Calu3 (cell line): ENCODE measurements at regions not wholly inside any gene's neighbourhood (a gene's known extent, or its start where the extent isn't known, plus 50 kb on each side); places are given as distances from the start of the nearest gene placed in this dataset.

ENCODE experiments used
- BruUV-seq: library from RNA; stranded (reverse); fragments of 400-500 nt; replicated peaks from 2 replicates; lab custom pipeline; 2021; lab: Mats Ljungman, UMichigan
- CTCF ChIA-PET: fragments of 300-600 bp; sonication (Branson Sonifier 250); formaldehyde crosslinking; loops from one replicate; lab custom pipeline; 2022; ENCODE audit warnings: antibody characterized with exemption; lab: Charles Lee
- DNase-seq: peaks from one replicate; pipeline ENCODE4 v3.0.0; 2022
- H3K27ac Mint-ChIP-seq: one replicate; pipeline ENCODE4 v1.8.0; 2022; ENCODE audit warnings: mixed read lengths; ENCODE audit not compliant: unreplicated experiment
- H3K27me3 Mint-ChIP-seq: one replicate; pipeline ENCODE4 v1.8.0; 2022; ENCODE audit warnings: mixed read lengths; ENCODE audit not compliant: unreplicated experiment
- H3K36me3 Mint-ChIP-seq: one replicate; pipeline ENCODE4 v1.8.0; 2022; ENCODE audit warnings: mild to moderate bottlenecking, moderate library complexity, mixed read lengths; ENCODE audit not compliant: insufficient read depth, unreplicated experiment
- H3K4me1 Mint-ChIP-seq: one replicate; pipeline ENCODE4 v1.8.0; 2022; ENCODE audit warnings: mild to moderate bottlenecking, low read depth, mixed read lengths; ENCODE audit not compliant: unreplicated experiment
- H3K4me3 Mint-ChIP-seq: one replicate; pipeline ENCODE4 v1.8.0; 2022; ENCODE audit warnings: mild to moderate bottlenecking, low read depth, moderate library complexity, mixed read lengths; ENCODE audit not compliant: unreplicated experiment
- H3K9me3 Mint-ChIP-seq: one replicate; pipeline ENCODE4 v1.8.0; 2022; ENCODE audit warnings: low read depth, mixed read lengths; ENCODE audit not compliant: unreplicated experiment
- CTCF ChIP-seq: fragments of 200-600 bp; IDR thresholded peaks from one replicate; pipeline ENCODE4 v1.8.0; 2022; ENCODE audit warnings: antibody characterized with exemption; ENCODE audit not compliant: unreplicated experiment
- intact Hi-C: fragments of 100-400 bp; cut with micrococcal nuclease; formaldehyde crosslinking; loops from one replicate; pipeline ENCODE4 v1.10.0; 2022; ENCODE audit not compliant: unreplicated experiment

GRCh38 chr4:24703298-24703697, 92.1 kb upstream of the SOD3 start:
- no peaks in the 10 kb centered on the region for H3K27me3 Mint-ChIP-seq
- CTCF ChIA-PET, result no interaction called here
- no peaks in the 10 kb centered on the region for H3K9me3 Mint-ChIP-seq
- DNase-seq, result no peak
- intact Hi-C loops, result no loop called here
- H3K36me3 Mint-ChIP-seq, result no peaks in the 10 kb centered on the region
- H3K4me1 Mint-ChIP-seq, result no peaks in the 10 kb centered on the region
- H3K27ac Mint-ChIP-seq, result no peak overlapping the region
- no TSS peak for BruUV-seq
- no peak for TF ChIP-seq CTCF
- H3K4me3 Mint-ChIP-seq, result no peak overlapping the region

GRCh38 chr4:24704149-24704548, 91.2 kb upstream of the SOD3 start:
- BruUV-seq, result no TSS peak
- intact Hi-C loops, result no loop called here
- no peak overlapping the region for H3K4me3 Mint-ChIP-seq
- no peaks in the 10 kb centered on the region for H3K9me3 Mint-ChIP-seq
- H3K36me3 Mint-ChIP-seq, result no peaks in the 10 kb centered on the region
- DNase-seq, result no peak
- CTCF ChIA-PET, result no interaction called here
- no peaks in the 10 kb centered on the region for H3K4me1 Mint-ChIP-seq
- no peaks in the 10 kb centered on the region for H3K27me3 Mint-ChIP-seq
- no peak overlapping the region for H3K27ac Mint-ChIP-seq
- TF ChIP-seq CTCF, result no peak

- H3K27me3 Mint-ChIP-seq, result no peaks in the 10 kb centered on the region
- no peak for DNase-seq
- no peaks in the 10 kb centered on the region for H3K9me3 Mint-ChIP-seq
- H3K4me1 Mint-ChIP-seq, result no peaks in the 10 kb centered on the region
- no peak overlapping the region for H3K4me3 Mint-ChIP-seq
- no peak overlapping the region for H3K27ac Mint-ChIP-seq
- TF ChIP-seq CTCF, result no peak
- CTCF ChIA-PET, result no interaction called here
- H3K36me3 Mint-ChIP-seq, result no peaks in the 10 kb centered on the region
- no TSS peak for BruUV-seq
- intact Hi-C loops, result no loop called here
Observed at GRCh38 chr4:24705016-24705753, 90.2 kb upstream of the SOD3 start.

- CTCF ChIA-PET, result no interaction called here
- intact Hi-C loops, result no loop called here
- Mint-ChIP-seq H3K4me1 (no peaks in the 10 kb centered on the region), H3K36me3 (no peaks in the 10 kb centered on the region), H3K27ac (no peak overlapping the region), H3K4me3 (no peak overlapping the region), H3K27me3 (no peaks in the 10 kb centered on the region), H3K9me3 (no peaks in the 10 kb centered on the region)
- no peak for TF ChIP-seq CTCF
- DNase-seq, result no peak
- no TSS peak for BruUV-seq
Observed at GRCh38 chr4:24713604-24714003, 81.8 kb upstream of the SOD3 start.
